ENCODE measurements at regions not wholly inside any gene's neighbourhood (a gene's known extent, or its start where the extent isn't known, plus 50 kb on each side); places are given as distances from the start of the nearest gene placed in this dataset.

DNA sequence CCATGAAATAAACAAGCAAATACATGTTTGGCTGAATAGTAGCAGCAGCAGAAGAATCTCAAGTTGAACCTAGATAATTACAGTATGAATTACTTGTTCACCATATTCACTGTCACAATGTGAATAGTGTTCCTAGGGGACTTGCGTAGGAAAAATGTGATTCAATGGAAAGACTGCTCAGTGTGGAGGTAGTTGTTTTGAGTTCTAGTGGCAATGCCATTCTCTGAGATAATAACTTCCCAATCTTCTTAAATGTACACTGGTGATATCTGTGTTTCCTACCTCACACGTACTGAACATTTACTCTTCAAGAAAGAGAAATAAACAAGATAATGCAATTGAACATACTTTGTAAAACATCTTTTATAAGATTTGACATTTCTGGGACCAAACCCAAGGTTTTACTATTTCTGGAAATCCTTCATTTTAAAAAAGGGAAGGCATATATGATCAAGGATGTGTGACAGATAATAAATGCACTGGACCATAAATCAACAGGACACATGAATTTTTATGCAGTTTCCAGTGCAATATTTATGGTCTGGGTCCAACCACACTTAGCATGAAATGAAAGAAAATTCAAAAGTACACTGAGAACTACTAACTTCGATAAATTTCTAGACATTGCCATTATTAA, 598.3 kb upstream of the ZNF385D start:
- 59% methylated on average over 3 of the region's 3 CpGs for WGBS (ENCODE audit: low lambda C conversion rate)
- H3F3A ChIP-seq (replicated peaks; ENCODE audit: insufficient read depth) = no peaks in the 10 kb centered on the region
- CTCF ChIA-PET = no interaction called here
- no peaks in the 10 kb centered on the region for H3K4me1 ChIP-seq (ENCODE audit: control insufficient read depth in 1 of 2, insufficient read depth in 2 of 2, low read depth in 1 of 2, low read length in 1 of 2)
- H3K9me3 ChIP-seq = no peaks in the 10 kb centered on the region
- H3K79me2 ChIP-seq (ENCODE audit: insufficient read depth) = no peaks in the 10 kb centered on the region
- no peak overlapping the region for H3K9ac ChIP-seq
- POLR2A ChIA-PET = no interaction called here
- DNase-seq = no peak
- H3K4me3 ChIP-seq (ENCODE audit: low read depth in 2 of 2, low read length in 1 of 2) = no peak overlapping the region
- no peaks in the 10 kb centered on the region for H3K9me2 ChIP-seq
- H4K20me1 ChIP-seq (ENCODE audit: insufficient read depth) = no peaks in the 10 kb centered on the region
- TF ChIP-seq ZBTB33 (IDR thresholded peaks at IDR 0.05; ENCODE audit: borderline replicate concordance, low read depth) (no peak), TAF1 (IDR thresholded peaks at IDR 0.05; ENCODE audit: borderline replicate concordance, low read depth, low read length) (no peak), TCF12 (IDR thresholded peaks at IDR 0.05) (no peak)
- no peak overlapping the region for H3K4me2 ChIP-seq
- H2AFZ ChIP-seq (ENCODE audit: low read depth) = no peak overlapping the region
- H3K27me3 ChIP-seq (ENCODE audit: insufficient read depth) = no peaks in the 10 kb centered on the region
- no peaks in the 10 kb centered on the region for H3K36me3 ChIP-seq (replicated peaks in 1 of 2; ENCODE audit: control insufficient read depth in 1 of 2, insufficient read depth in 2 of 2, low read length in 1 of 2)
- H3K27ac ChIP-seq (ENCODE audit: low read depth in 2 of 2, low read length in 1 of 2) = no peak overlapping the region

DNA sequence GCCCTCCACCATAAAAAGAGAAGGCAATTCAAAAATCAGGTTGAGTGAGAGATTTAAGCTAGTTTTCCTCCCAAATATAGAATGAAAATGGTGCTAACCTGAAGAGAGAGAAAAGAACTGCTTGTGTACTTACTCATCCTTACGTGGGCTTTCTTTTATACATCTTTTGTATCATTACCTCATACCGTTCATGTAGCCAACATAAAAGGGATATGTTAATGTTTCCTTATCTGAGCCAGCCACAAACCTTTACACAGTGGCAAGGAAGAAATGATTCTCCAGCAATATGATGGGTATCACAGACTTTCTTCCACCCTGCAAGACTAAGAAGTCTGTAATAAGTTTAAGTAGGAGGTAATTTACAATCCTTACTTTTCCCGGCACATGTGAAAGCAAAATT, 600.8 kb upstream of the ZNF385D start:
- Histone ChIP-seq H3F3A (replicated peaks; ENCODE audit: insufficient read depth) (no peaks in the 10 kb centered on the region), H4K20me1 (ENCODE audit: insufficient read depth) (no peaks in the 10 kb centered on the region), H3K9me2 (no peaks in the 10 kb centered on the region), H3K36me3 (replicated peaks in 1 of 2; ENCODE audit: control insufficient read depth in 1 of 2, insufficient read depth in 2 of 2, low read length in 1 of 2) (no peaks in the 10 kb centered on the region), H3K9ac (no peak overlapping the region), H3K27ac (ENCODE audit: low read depth in 2 of 2, low read length in 1 of 2) (no peak overlapping the region), H3K4me1 (ENCODE audit: control insufficient read depth in 1 of 2, insufficient read depth in 2 of 2, low read depth in 1 of 2, low read length in 1 of 2) (no peaks in the 10 kb centered on the region), H2AFZ (ENCODE audit: low read depth) (no peak overlapping the region), H3K79me2 (ENCODE audit: insufficient read depth) (no peaks in the 10 kb centered on the region), H3K4me2 (no peak overlapping the region), H3K4me3 (ENCODE audit: low read depth in 2 of 2, low read length in 1 of 2) (no peak overlapping the region), H3K9me3 (no peaks in the 10 kb centered on the region), H3K27me3 (ENCODE audit: insufficient read depth) (no peaks in the 10 kb centered on the region)
- WGBS (ENCODE audit: low lambda C conversion rate) = 54% methylated on average over 3 of the region's 3 CpGs
- DNase-seq = no peak
- POLR2A ChIA-PET = no interaction called here
- CTCF ChIA-PET = no interaction called here
- TF ChIP-seq PBX3 (IDR thresholded peaks at IDR 0.05) (no peak), RAD21 (IDR thresholded peaks at IDR 0.05; ENCODE audit: low read length) (no peak), SMC3 (IDR thresholded peaks at IDR 0.05; ENCODE audit: low read depth, low read length) (no peak), FOXJ3 (CRISPR knock-in tag; IDR thresholded peaks at IDR 0.05) (no peak), YY1 (IDR thresholded peaks at IDR 0.05; ENCODE audit: low read depth) (no peak), IRF3 (IDR thresholded peaks at IDR 0.05; ENCODE audit: low read depth, low read length) (no peak), GATA2 (CRISPR knock-in tag; IDR thresholded peaks at IDR 0.05) (no peak), TAF1 (IDR thresholded peaks at IDR 0.05; ENCODE audit: borderline replicate concordance, low read depth, low read length) (no peak), MAX (IDR thresholded peaks at IDR 0.05; ENCODE audit: low read depth) (no peak), ZBTB33 (IDR thresholded peaks at IDR 0.05; ENCODE audit: borderline replicate concordance, low read depth) (no peak), USF1 (IDR thresholded peaks at IDR 0.05; ENCODE audit: borderline replicate concordance, low read depth) (no peak)
- TF ChIP-seq, protein P1, sequence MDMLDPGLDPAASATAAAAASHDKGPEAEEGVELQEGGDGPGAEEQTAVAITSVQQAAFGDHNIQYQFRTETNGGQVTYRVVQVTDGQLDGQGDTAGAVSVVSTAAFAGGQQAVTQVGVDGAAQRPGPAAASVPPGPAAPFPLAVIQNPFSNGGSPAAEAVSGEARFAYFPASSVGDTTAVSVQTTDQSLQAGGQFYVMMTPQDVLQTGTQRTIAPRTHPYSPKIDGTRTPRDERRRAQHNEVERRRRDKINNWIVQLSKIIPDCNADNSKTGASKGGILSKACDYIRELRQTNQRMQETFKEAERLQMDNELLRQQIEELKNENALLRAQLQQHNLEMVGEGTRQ (IDR thresholded peaks at IDR 0.05; ENCODE audit: borderline replicate concordance, low read depth, low read length) = no peak
- TF ChIP-seq, protein P2, sequence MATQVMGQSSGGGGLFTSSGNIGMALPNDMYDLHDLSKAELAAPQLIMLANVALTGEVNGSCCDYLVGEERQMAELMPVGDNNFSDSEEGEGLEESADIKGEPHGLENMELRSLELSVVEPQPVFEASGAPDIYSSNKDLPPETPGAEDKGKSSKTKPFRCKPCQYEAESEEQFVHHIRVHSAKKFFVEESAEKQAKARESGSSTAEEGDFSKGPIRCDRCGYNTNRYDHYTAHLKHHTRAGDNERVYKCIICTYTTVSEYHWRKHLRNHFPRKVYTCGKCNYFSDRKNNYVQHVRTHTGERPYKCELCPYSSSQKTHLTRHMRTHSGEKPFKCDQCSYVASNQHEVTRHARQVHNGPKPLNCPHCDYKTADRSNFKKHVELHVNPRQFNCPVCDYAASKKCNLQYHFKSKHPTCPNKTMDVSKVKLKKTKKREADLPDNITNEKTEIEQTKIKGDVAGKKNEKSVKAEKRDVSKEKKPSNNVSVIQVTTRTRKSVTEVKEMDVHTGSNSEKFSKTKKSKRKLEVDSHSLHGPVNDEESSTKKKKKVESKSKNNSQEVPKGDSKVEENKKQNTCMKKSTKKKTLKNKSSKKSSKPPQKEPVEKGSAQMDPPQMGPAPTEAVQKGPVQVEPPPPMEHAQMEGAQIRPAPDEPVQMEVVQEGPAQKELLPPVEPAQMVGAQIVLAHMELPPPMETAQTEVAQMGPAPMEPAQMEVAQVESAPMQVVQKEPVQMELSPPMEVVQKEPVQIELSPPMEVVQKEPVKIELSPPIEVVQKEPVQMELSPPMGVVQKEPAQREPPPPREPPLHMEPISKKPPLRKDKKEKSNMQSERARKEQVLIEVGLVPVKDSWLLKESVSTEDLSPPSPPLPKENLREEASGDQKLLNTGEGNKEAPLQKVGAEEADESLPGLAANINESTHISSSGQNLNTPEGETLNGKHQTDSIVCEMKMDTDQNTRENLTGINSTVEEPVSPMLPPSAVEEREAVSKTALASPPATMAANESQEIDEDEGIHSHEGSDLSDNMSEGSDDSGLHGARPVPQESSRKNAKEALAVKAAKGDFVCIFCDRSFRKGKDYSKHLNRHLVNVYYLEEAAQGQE (IDR thresholded peaks at IDR 0.05; ENCODE audit: low read depth, low read length) = no peak

Data from SK-N-SH (cell line).